H9 (cell line): ENCODE measurements at regions not wholly inside any gene's neighbourhood (a gene's known extent, or its start where the extent isn't known, plus 50 kb on each side); places are given as distances from the start of the nearest gene placed in this dataset.

Source experiments
- DNase-seq: peaks from one replicate; pipeline ENCODE4 v3.0.0-alpha.2; 2017
- H2AFZ ChIP-seq: one replicate; pipeline ENCODE4 v1.6.1; 2013; ENCODE audit warnings: mild to moderate bottlenecking, low read length, control low read depth, moderate library complexity
- H2AK5ac ChIP-seq: 2 replicates; pipeline ENCODE4 v1.6.1; 2013; ENCODE audit warnings: low read length, control low read depth, mixed read lengths; ENCODE audit not compliant: insufficient read length
- H2BK120ac ChIP-seq: one replicate; pipeline ENCODE4 v1.6.1; 2013; ENCODE audit warnings: low read depth, mild to moderate bottlenecking, low read length, control low read depth, inconsistent platforms; ENCODE audit not compliant: poor library complexity, severe bottlenecking
- H2BK12ac ChIP-seq: 2 replicates; pipeline ENCODE4 v1.6.1; 2013; ENCODE audit warnings: low read length, control low read depth, mixed read lengths, low read depth; ENCODE audit not compliant: insufficient read length
- H2BK15ac ChIP-seq: 2 replicates; pipeline ENCODE4 v1.6.1; 2013; ENCODE audit warnings: low read depth, low read length, control low read depth
- H2BK20ac ChIP-seq: one replicate; pipeline ENCODE4 v1.6.1; 2013; ENCODE audit warnings: low read depth, mild to moderate bottlenecking, low read length, control low read depth, inconsistent platforms; ENCODE audit not compliant: poor library complexity, severe bottlenecking
- H2BK5ac ChIP-seq: 2 replicates; pipeline ENCODE4 v1.6.1; 2013; ENCODE audit warnings: low read length, control low read depth, mixed read lengths; ENCODE audit not compliant: insufficient read length
- H3K14ac ChIP-seq: 2 replicates; pipeline ENCODE4 v1.6.1; 2013; ENCODE audit warnings: low read length, control low read depth; ENCODE audit not compliant: insufficient read depth
- H3K18ac ChIP-seq: 2 replicates; pipeline ENCODE4 v1.6.1; 2013; ENCODE audit warnings: low read depth, mild to moderate bottlenecking, mixed read lengths, low read length, control low read depth; ENCODE audit not compliant: insufficient read length
- H3K23ac ChIP-seq: 2 replicates; pipeline ENCODE4 v1.6.1; 2013; ENCODE audit warnings: low read length, control low read depth, mixed read lengths, low read depth; ENCODE audit not compliant: insufficient read length
- H3K23me2 ChIP-seq: 2 replicates; pipeline ENCODE4 v1.6.1; 2013; ENCODE audit warnings: low read depth, mild to moderate bottlenecking, mixed read lengths, low read length, control low read depth; ENCODE audit not compliant: insufficient read length, poor library complexity, severe bottlenecking
- H3K27ac ChIP-seq: 2 replicates; pipeline ENCODE4 v1.5.1; 2013; ENCODE audit warnings: low read length, control low read depth, mixed read lengths, low read depth; ENCODE audit not compliant: insufficient read length
- H3K27me3 ChIP-seq: 2 replicates; pipeline ENCODE4 v1.6.1; 2013; ENCODE audit warnings: low read length, control low read depth, inconsistent platforms; ENCODE audit not compliant: insufficient read depth
- H3K4ac ChIP-seq: 2 replicates; pipeline ENCODE4 v1.6.1; 2013; ENCODE audit warnings: low read depth, mild to moderate bottlenecking, control low read depth, inconsistent platforms, low read length, moderate library complexity
- H3K4me1 ChIP-seq: 2 replicates; pipeline ENCODE4 v1.6.1; 2013; ENCODE audit warnings: low read length, control low read depth, inconsistent platforms; ENCODE audit not compliant: insufficient read depth
- H3K4me2 ChIP-seq: 2 replicates; pipeline ENCODE4 v1.6.1; 2013; ENCODE audit warnings: low read length, control low read depth, mixed read lengths; ENCODE audit not compliant: insufficient read length, insufficient read depth
- H3K56ac ChIP-seq: 2 replicates; pipeline ENCODE4 v1.6.1; 2013; ENCODE audit warnings: low read depth, mild to moderate bottlenecking, mixed read lengths, low read length, control low read depth; ENCODE audit not compliant: insufficient read length
- H3K79me1 ChIP-seq: 2 replicates; pipeline ENCODE4 v1.6.1; 2013; ENCODE audit warnings: low read depth, mild to moderate bottlenecking, moderate library complexity, low read length, control low read depth, inconsistent platforms; ENCODE audit not compliant: insufficient read depth, poor library complexity, severe bottlenecking
- H3K79me2 ChIP-seq: 2 replicates; pipeline ENCODE4 v1.6.1; 2013; ENCODE audit warnings: low read length, control low read depth, inconsistent platforms; ENCODE audit not compliant: insufficient read depth
- H3K9ac ChIP-seq: 2 replicates; pipeline ENCODE4 v1.6.1; 2013; ENCODE audit warnings: low read length, control low read depth, mixed read lengths; ENCODE audit not compliant: insufficient read length; ENCODE audit errors: extremely low read depth
- H3K9me3 ChIP-seq: one replicate; pipeline ENCODE4 v1.6.1; 2013; ENCODE audit warnings: low read depth, low read length, inconsistent platforms; ENCODE audit not compliant: control insufficient read depth
- H3T11ph ChIP-seq: one replicate; pipeline ENCODE4 v1.6.1; 2013; ENCODE audit warnings: mild to moderate bottlenecking, low read length, control low read depth, inconsistent platforms
- H4K20me1 ChIP-seq: one replicate; pipeline ENCODE4 v1.6.1; 2013; ENCODE audit not compliant: control insufficient read depth, insufficient read length, insufficient read depth
- H4K5ac ChIP-seq: 2 replicates; pipeline ENCODE4 v1.6.1; 2013; ENCODE audit warnings: low read depth, mild to moderate bottlenecking, mixed read lengths, low read length, control low read depth; ENCODE audit not compliant: insufficient read length
- H4K8ac ChIP-seq: replicated peaks from 2 replicates; pipeline ENCODE4 v1.6.1; 2013; ENCODE audit warnings: low read length, control low read depth, mixed read lengths, low read depth; ENCODE audit not compliant: insufficient read length
- H4K91ac ChIP-seq: 2 replicates; pipeline ENCODE4 v1.6.1; 2013; ENCODE audit warnings: low read depth, mild to moderate bottlenecking, moderate library complexity, mixed read lengths, low read length, control low read depth; ENCODE audit not compliant: insufficient read length
- H3K27ac Mint-ChIP-seq, 3 experiments: 2 replicates in 2 of 3; 3 replicates in 1 of 3; pipeline ENCODE4 v1.8.0; 2020 to 2021; ENCODE audit warnings: mixed read lengths in 3 of 3, mild to moderate bottlenecking in 1 of 3, moderate library complexity in 1 of 3
- H3K27me3 Mint-ChIP-seq: 2 replicates; pipeline ENCODE4 v1.8.0; 2021; ENCODE audit warnings: low read depth, mild to moderate bottlenecking, moderate library complexity, mixed read lengths
- H3K36me3 Mint-ChIP-seq, 3 experiments: 2 replicates in 2 of 3; 3 replicates in 1 of 3; pipeline ENCODE4 v1.8.0; 2020 to 2021; ENCODE audit warnings: low read depth in 3 of 3, mixed read lengths in 3 of 3; ENCODE audit not compliant: insufficient read depth in 1 of 3
- H3K4me1 Mint-ChIP-seq, 2 experiments: 2 replicates each; pipeline ENCODE4 v1.8.0; 2020; ENCODE audit warnings: mixed read lengths in 2 of 2
- H3K4me3 Mint-ChIP-seq, 2 experiments: 2 replicates in 1 of 2; 3 replicates in 1 of 2; pipeline ENCODE4 v1.8.0; 2020 to 2021; ENCODE audit warnings: mild to moderate bottlenecking in 2 of 2, mixed read lengths in 2 of 2, moderate library complexity in 1 of 2
- H3K9me3 Mint-ChIP-seq, 2 experiments: 2 replicates in 1 of 2; 3 replicates in 1 of 2; pipeline ENCODE4 v1.8.0; 2020; ENCODE audit warnings: mild to moderate bottlenecking in 2 of 2, mixed read lengths in 2 of 2, moderate library complexity in 1 of 2
- WGBS: extraction: QIAGEN DNeasy Blood & Tissue Kit; methylation state at CpG from one replicate; pipeline ENCODE4 v1.1.7; 2013; ENCODE audit warnings: missing lambda C conversion rate, low lambda C conversion rate, mixed read lengths; ENCODE audit not compliant: insufficient read length; ENCODE audit errors: extremely low coverage; 5-methylcytosine and 5-hydroxymethylcytosine counted together
- TF ChIP-seq, protein P1 (sequence below): fragments of 200-600 bp; sonication (generic); conservative IDR thresholded peaks from 3 replicates; pipeline ENCODE4 v1.8.0; 2021; ENCODE audit warnings: antibody characterized with exemption, mild to moderate bottlenecking

DNA sequence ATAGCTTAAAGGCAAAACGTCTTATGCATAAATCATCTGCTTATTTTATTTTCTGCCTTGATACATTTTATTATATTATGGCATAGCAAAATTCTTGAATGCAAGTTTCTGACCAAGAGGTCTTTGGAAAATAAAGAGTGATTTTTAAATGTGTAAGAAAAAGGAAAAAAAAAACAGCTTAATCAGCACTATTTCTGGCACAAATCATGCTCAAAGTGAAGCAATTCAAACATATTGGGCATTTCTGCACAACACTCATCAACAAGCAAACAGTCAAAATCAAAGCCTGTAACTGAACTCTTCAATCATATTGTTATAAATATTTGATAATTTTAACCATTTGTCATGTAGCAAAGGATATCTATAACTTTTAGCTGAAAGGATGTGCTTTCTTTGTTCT, 250.9 kb downstream of the PTPRC start:
- Histone ChIP-seq H3T11ph (no peak overlapping the region), H2BK120ac (no peak overlapping the region), H4K5ac (no peak overlapping the region), H4K20me1 (no peaks in the 10 kb centered on the region), H2AK5ac (no peak overlapping the region), H3K4me1 (no peaks in the 10 kb centered on the region), H3K14ac (no peak overlapping the region), H3K79me2 (no peaks in the 10 kb centered on the region), H3K18ac (no peak overlapping the region), H2AFZ (no peak overlapping the region), H4K8ac (no peak overlapping the region), H3K27me3 (no peaks in the 10 kb centered on the region), H3K79me1 (no peaks in the 10 kb centered on the region), H2BK5ac (no peak overlapping the region), H3K9me3 (no peaks in the 10 kb centered on the region), H3K23me2 (no peaks in the 10 kb centered on the region), H3K4me2 (no peak overlapping the region), H3K4ac (no peak overlapping the region), H2BK20ac (no peak overlapping the region), H3K27ac (no peak overlapping the region), H2BK15ac (no peak overlapping the region), H2BK12ac (no peak overlapping the region), H4K91ac (no peak overlapping the region), H3K23ac (no peak overlapping the region), H3K56ac (no peak overlapping the region), H3K9ac (no peak overlapping the region)
- DNase-seq, result no peak
- TF ChIP-seq, protein P1, sequence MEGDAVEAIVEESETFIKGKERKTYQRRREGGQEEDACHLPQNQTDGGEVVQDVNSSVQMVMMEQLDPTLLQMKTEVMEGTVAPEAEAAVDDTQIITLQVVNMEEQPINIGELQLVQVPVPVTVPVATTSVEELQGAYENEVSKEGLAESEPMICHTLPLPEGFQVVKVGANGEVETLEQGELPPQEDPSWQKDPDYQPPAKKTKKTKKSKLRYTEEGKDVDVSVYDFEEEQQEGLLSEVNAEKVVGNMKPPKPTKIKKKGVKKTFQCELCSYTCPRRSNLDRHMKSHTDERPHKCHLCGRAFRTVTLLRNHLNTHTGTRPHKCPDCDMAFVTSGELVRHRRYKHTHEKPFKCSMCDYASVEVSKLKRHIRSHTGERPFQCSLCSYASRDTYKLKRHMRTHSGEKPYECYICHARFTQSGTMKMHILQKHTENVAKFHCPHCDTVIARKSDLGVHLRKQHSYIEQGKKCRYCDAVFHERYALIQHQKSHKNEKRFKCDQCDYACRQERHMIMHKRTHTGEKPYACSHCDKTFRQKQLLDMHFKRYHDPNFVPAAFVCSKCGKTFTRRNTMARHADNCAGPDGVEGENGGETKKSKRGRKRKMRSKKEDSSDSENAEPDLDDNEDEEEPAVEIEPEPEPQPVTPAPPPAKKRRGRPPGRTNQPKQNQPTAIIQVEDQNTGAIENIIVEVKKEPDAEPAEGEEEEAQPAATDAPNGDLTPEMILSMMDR, result no peak
- Mint-ChIP-seq H3K27me3 (no peaks in the 10 kb centered on the region), H3K27ac (no peak overlapping the region), H3K4me1 (peaks cover 0 to 6% of the 10 kb centered on the region in 2 experiments; a peak in 2 of 4 replicates), H3K36me3 (no peaks in the 10 kb centered on the region), H3K4me3 (no peak overlapping the region), H3K9me3 (no peaks in the 10 kb centered on the region)
- no CpG with 5 or more reads among the region's 1 CpG for WGBS
